HG03280 (cell line): ENCODE measurements at regions not wholly inside any gene's neighbourhood (a gene's known extent, or its start where the extent isn't known, plus 50 kb on each side); places are given as distances from the start of the nearest gene placed in this dataset.
"Not testable (repeated sequence)": the region's sequence is repeated elsewhere in the genome, so short reads cannot be mapped to it uniquely, and the experiment has no call there.

Source experiments
- ATAC-seq: cut with Tn5 transposase; IDR thresholded peaks from one replicate; pipeline ENCODE4 v1.9.1; 2021; ENCODE audit warnings: mild to moderate bottlenecking, moderate library complexity; ENCODE audit not compliant: unreplicated experiment

DNA sequence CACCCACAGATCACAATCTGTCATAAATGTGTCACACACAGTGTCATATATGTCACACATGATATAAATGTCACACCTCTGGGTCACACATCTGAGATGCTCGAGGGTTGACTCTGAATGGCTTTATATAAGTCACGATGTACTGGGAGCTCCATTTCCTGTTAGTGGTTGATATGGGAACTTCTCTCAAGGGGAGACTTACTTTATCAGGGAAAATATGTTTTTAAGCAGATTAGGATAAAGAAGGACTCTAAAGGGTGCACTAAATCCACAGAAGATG is 83.9 kb upstream of the MEF2A start:
- ATAC-seq, result no peak

DNA sequence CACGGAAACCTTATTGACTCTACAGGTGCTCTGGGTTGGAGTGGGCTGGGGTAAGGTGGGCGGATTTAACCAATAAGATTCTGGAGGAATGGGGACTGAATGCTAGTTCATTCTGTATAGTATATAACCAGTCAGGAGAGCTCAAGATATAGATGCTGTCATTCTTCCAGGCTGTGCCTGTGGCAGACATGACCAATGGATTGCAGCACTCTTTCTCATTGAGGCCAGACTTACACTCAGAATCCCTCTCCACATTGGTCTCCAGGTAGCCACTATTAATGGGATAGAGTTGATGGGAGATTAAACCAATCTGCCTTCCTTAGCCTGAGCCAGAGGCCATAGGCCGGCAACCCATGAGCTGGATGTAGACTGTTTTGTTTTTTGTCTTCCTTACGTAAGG is 82.8 kb upstream of the MEF2A start:
- ATAC-seq, result no peak

DNA sequence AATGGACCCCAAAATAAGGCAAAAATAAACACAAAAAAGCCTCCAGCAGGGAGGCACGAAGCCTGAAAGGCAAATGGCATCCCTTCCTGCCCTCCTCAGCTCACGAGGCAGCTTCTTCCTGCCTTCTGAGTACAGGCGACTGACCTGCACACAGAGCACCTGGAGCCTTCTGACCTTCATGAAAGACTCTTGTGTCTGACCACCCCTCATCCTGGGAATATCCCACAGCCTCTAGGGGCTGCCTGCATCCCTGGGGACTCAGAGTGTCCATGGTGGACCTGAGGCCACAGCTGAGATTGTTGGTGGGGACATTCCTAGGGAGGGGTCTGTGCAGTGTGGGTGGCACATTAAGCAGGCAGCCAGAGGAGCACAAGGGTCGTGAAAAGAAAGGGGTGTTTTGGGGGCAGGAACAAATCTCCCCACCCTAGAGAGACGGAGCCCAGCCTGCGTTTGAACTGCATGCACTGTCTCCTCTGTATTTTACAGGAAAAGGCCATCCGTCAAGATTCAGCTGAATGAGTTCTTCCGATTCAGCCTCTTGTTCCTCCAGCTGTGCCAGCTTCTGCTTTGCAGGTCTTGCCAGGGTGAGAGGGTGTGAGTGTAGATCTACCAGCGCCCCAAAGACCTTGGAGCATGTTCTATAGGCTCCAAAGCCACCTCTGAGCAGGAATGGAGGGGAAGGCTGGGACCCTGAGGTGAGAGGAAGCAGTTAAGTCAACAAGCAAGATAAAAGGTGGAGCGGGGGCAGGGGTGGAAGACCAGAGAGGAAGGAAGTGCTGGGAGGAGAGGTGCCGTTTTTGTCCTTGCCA is 80.4 kb upstream of the MEF2A start:
- no peak for ATAC-seq

DNA sequence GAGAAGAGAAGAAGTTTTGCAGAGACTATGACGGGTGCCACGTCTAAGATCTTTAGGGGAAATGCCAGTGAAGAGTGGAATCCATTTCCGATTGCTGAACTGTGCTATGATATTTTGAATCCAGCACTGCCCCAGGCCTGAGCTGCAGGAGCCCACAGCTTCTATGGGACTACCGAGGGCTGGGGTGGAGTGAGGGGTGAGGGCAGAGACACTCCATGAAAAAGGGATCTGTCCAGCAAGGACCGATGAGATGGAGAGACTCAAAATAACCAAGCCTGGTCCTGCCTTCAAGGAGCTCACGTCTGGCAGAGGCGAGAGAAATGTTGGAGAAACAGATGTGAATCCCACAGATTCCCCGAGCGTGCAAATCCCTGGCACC is 79.8 kb upstream of the MEF2A start:
- ATAC-seq, result no peak

DNA sequence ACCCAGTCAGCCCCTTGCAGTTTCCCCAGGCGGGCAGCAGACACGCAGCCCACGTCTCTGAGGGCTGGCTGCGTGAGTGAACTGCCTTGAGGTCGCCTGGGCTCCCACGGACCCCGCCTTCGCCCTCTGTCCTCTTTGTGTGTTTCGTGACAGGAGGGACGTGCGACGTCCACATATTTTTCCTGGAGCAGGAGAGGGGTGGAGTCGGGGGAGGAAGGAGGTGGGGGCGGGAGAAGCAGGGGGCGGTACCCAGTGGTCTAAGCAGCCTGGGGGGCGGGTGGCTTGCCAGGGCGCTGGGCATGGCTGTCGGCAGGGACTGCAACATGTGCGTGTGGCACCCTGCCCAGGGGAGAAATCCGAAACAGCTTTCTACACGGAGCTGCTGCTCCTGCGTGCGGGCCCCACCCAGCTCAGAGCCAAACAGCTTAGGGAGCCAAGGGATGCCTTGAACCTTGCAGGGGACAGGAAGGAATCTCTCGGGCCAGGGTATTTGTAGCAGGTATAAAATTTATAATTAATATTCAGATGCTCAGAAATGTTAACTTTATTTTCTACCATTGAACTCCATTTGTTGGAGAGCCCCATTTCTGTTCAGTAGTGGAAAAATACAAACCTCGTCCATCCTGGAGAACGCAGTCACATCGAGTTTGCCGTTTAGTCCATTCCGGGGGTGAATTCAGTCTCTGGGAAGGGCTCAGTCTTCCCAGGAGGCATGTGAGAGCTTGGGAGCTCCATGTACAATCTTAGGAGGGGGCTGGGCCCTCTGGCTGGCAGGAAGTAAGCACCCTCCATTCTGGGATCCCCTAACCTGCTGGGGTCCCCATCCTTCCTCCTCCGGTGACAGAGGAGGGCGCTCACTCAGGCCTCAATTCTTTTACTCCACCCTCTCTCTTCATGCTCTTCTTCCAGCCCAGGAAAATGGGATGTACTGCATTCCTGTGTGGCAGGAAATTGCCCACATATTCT is 79.1 kb upstream of the MEF2A start:
- ATAC-seq, result no peak

DNA sequence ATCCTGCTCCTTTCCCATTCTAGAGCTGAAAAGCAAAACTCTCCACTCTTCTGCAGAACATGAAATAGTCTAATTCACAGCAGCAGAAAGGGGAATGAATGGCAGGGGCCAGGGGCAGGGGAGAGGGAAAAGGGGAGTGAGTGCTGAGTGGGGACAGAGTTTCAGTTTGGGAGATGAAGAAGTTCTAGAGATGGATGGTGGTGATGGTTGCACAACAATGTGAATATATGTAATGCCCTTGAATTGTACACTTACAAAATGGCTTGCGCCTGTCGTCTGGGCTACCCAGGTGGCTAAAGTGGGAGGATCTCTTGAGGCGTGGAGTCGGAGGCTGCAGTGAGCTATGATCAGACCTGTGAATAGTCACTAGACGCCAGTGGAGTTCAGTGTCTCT is 78.5 kb upstream of the MEF2A start:
- no peak for ATAC-seq

DNA sequence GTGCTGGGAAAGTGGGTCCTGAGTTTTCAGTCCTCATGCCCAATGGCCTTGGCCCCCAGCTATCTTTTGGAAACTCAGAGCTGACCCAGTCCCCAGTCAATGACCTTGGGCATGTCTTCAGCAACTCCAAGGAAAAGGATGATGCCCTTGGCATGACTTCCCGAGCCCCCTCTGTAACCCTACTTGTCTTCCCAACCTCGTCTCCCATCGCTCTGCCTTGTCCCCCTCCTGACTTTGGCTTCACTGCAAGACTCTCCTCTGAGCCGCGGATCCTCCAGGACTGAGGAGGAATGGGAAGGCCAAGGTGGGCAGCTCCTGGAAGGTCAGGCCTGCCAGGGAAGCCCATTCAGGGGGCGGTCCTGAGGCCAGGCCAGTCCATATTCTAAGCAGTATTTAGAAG is 73.5 kb upstream of the MEF2A start:
- ATAC-seq, result no peak

DNA sequence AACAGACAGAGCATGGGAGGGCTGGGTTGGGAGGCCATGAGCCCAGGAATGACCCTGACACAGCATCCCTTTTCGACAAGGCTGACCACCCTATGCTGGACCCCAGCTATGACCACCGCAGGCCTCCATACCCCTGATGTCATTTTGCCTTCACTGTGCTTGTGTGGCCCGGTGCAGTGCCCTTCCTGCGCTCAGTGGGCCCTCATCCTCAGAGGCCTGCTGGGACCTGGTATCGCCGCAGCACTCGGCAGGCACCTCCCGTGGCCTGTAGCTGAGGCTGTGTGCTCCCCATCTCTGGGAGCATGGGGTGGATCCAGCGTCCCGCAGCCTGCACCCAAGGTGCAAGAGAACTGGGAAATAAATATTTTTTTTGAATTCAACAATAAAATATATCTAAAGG is 73.1 kb upstream of the MEF2A start:
- no peak for ATAC-seq

DNA sequence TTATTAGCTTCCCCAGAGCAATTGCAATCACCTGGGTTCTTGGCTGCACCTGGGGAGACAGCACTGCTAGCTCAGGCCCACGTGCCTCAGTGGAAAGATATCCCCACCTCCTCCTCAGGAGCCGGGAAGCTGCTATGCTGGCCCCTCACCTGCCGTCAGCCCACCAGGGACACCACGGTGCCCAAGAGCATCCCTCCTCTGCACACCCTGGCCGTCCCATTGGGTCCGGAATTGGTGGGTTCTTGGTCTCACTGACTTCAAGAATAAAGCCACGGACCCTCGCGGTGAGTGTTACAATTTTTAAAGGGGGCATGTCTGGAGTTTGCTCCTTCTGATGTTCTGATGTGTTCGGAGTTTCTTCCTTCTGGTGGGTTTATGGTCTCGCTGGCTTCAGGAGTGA is 72.3 kb upstream of the MEF2A start:
- no peak for ATAC-seq

DNA sequence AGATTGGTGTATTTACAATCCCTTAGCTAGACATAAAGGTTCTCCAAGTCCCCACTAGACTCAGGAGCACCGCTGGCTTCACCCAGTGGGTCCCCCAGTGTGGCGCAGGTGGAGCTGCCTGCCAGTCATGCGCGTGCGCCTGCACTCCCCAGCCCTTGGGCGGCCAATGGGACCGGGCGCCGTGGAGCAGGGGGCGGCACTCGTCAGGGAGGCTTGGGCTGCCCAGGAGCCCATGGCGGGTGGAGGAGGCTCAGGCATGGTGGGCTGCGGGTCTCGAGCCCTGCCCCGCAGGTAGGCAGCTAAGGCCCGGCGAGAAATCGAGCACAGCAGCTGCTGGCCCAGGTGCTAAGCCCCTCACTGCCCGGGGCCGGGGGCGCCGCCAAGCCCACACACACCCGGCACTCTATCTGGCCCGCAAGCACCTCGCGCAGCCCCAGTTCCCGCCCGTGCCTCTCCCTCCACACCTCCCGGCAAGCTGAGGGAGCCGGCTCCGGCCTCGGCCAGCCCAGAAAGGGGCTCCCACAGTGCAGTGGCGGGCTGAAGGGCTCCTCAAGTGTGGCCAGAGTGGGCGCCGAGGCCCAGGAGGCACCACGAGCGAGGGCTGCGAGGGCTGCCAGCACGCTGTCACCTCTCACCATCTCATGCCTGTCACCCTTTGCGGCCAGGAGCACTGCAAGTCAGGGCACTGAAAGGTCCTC is 71.1 kb upstream of the MEF2A start:
- ATAC-seq, result not testable (repeated sequence)

DNA sequence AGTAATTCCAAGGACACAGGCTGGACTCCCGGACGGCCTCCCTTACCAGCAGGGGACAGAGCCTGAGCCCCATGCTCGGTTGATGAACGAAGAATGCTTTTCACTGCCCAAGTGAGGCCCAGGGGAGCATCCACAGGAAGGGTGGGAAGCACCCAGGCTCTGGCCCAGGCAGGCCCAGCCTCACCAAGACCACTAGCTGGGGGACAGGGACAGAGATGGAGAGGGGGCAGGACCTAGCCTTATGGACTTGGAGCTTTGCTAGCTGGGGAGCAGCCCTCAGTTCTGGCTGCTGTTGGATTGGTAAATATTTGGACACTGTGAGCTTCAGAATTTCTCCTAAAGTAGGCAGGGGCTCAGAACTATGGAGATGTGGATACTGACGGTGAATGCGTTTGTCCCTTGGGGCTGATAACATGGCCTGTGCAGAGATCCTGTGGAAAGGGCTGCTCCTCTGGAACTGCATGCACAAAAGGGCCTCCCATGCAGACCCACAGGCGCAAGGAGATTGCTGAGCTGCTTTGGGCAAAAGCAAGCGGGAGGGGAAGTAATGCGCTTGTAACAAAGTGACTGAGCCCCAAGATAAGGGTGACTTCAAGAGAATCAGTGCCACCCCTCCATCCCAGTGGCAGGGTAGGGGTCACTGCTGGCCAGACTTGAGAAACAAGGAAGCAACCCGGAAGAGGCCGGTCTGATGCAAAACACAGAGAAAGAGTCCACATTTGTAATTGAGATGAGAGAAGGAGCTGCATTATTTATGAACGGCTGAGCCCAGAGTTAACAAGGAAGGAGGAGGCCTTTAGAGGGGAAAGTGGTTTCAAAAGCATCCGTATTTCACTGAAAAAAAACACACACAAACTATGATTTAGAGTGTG is 70.1 kb upstream of the MEF2A start:
- ATAC-seq, result no peak

DNA sequence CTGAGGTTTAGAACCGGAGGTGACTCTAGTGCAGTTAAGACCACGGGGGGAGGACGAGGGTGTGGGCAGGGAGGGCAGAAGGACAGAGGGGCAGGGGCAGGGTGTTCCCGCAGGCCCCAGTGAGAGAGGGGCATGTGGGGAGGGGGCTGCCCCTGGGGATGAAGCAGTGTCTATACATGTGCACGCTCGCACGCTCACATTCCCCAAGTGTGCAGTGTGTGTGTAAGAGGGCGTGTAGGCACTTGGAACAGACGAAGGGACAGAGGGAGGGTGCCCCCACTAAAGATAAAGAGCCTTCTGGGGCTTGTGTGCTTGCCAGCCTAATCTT is 69.5 kb upstream of the MEF2A start:
- no peak for ATAC-seq

DNA sequence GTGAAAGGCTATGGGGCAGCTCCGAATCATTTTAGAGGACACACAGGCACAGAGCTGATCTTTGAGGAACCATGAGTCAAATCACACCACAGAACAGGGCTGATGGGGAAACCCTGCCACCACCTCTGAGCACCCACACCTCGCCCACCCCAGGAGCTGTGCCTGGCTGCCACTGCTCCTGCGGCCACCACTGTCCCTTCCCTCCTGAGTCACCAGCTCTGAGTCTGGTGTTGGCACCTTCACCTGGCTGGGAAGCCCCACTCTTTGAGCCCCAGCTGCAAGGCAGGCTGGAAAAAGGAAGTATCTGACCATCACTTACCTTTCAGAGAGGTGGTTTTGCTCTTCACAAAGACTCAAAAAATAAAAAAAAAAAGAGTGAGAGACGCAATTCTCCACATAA is 63.6 kb upstream of the MEF2A start:
- ATAC-seq, result peak; percentile 46

DNA sequence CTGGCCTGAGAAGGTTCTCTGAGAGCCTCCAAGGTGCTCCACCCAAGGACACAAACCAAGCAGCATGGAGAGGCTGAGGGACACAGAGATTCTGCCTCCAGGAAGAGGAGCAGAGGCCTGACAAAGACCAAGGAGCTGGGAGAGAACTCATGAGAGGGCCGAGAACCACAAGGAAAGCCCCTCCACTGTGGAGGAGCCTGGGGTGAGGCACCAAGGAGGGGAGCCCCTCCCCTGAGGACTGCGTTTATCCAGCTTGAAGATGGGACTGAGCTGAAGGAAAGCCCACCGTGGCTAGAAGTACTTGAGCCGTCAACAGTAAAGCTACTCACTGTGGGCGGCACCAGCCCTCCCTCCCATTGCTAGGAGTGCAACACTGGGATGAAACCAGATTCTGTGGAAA is 63.1 kb upstream of the MEF2A start:
- ATAC-seq, result peak; percentile 14

DNA sequence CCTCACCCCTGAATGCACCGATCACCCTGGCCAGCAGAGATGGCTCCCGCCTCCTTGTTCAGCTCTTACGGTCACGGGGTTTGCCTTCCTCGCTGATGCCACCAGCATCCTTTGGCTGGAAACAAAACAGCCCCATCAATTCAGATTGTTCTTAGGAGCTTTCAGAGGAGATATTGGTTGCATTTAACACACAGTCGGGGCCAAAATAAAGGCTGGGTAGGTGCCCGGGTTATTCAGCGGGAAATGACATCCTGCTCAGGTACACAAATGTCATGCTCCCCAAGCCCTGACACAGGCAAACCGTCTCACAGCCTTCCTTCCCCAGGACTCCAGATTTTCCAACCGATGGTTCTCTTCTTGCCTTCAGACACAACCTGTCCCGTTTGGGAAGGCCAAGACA is 62.4 kb upstream of the MEF2A start:
- no peak for ATAC-seq

DNA sequence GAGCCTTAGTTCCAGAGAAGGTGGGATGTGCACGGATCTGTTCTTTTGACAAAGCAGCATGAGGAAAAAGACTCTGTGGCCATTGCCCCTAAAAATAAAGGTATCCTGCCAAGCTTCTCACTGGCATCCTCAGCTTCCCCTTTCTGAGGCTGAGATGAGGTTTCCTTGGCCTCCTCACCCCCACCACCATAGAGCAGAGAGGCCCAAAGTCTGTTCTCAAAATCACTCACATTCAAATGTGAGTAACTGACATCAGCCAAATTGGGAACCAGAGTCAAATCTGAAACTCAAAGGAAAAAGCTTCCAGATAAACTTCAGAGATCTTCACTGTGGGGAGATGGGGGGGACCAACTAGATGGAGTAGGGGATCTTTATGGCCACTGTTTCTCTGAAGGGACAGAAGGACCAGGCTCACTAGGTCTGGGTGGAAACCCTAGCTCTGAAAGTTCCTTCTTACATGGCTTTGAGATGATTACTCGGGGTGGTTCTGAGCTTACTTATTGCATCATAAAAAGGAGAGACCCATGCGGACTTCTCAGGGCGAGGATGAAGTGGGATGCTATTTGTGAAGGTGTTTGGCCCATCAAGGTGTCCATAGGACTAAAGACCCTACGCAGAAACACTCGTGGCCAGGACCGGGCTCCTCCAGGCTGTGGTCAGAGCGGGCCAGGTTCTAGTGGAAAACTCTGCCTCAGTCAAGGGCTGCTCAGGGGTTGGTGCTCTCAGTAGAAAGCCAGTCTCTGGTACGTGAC is 61.5 kb upstream of the MEF2A start:
- ATAC-seq, result peak; percentile 19

DNA sequence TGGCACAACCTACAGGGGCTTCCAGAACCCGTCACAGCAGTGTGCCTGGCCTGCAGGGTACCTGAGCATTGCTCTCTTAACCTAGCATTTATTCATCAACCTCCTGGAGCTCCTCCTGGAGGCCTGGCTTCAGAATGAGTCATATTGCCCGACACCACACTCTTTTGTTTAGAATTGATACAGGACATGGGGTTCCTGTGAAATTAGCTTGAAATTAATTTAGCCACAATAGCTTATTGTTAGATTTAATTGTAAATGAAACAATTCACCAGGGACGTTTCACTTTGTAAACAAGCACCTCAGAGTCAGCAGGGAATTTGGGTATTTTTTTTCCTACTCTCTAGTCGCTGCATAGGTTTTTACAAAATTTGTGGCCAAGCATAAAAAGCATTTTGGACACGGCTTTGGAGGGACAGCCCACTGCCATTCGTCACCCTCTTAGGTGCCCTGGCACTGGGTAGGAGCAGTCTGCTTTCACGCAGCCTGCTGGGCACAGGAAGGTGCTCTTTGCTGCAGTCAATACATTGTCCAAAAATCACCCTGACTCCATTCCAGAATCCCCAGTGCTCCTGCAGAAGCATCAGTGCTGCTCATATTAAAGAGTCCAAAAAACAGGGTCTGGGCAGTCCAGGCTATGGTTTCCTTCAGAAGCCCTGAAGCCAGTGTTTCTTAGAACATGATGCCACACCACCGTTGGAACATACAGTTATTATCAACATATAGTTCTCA is 60.8 kb upstream of the MEF2A start:
- ATAC-seq, result no peak

DNA sequence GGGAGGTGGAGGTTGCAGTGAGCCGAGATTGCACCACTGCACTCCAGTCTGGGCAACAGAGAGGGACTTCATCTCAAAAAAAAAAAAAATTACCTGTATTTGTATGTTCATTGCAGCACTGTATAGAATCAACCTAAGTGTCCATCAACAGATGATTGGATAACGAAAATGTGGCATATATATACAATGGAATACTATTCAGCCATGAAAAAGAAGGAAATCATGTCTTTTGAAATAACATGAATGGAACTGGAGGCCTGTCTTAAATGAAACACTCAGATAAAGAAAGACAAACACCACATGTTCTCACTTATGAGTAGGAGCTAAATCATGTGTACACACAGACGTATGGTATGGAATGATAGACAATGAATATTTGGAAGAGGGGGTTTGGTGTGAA is 59.4 kb upstream of the MEF2A start:
- ATAC-seq, result no peak

DNA sequence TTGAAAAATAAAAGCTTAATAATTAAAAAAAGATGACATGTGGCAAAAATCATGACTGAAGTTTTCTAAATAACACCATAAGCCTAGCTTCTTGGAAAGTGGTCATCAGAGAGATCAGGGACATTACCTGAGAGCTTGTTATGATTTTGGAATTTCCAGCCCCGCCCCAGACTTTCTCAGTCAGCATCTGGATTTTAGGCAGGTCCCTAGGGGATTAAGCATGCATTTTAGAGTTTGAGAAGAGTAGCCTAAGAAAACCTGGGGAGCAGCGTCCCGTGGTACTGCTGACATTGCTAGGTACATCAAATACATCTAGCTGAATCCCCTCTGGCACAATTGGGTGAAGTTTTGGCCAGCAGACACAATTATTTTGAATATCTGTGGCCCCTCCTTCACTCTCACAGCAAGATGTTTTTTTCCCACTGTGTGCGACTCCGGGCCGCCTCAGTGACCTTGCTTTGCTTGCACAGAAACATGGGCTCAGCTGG is 58.7 kb upstream of the MEF2A start:
- no peak for ATAC-seq
